Body of pancreas (tissue), 4 donors: ENCODE measurements at regions not wholly inside any gene's neighbourhood (a gene's known extent, or its start where the extent isn't known, plus 50 kb on each side); places are given as distances from the start of the nearest gene placed in this dataset.

Experiments
- POLR2A ChIP-seq, 3 donors: fragments of 450-650 bp; IDR thresholded peaks; one replicate each; pipeline ENCODE4 v1.6.1; 2016; ENCODE audit warnings: antibody characterized with exemption in 3 of 3, mild to moderate bottlenecking in 2 of 3
- TF ChIP-seq, protein P1 (sequence below), 7 experiments: fragments of 450-650 bp in 4 of 7; fragments of 200-600 bp in 3 of 7; sonication (generic) in 3 of 7; IDR thresholded peaks; one replicate each; pipeline ENCODE4 v1.5.1; 2016 to 2019; ENCODE audit warnings: antibody characterized with exemption in 7 of 7

DNA sequence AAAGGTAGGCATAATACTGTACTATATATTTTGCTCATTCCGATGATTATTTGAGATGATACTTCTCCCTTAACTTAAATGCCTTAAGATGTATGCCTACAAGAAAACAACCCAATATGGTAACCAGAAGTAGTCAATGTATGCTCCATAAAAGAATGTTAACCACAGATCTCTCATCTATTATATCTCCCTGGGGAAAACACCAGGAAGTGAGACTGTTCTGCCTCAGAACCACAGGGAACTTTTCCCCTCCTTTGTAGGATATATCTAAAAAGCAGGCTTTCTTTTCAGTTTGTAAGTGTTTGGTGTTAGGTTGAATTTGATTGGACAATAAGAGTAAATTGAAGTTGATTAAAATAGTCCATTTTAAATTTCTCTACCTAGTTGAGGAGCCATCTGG, 1160.5 kb upstream of the NXPH2 start:
- TF ChIP-seq, protein P1, sequence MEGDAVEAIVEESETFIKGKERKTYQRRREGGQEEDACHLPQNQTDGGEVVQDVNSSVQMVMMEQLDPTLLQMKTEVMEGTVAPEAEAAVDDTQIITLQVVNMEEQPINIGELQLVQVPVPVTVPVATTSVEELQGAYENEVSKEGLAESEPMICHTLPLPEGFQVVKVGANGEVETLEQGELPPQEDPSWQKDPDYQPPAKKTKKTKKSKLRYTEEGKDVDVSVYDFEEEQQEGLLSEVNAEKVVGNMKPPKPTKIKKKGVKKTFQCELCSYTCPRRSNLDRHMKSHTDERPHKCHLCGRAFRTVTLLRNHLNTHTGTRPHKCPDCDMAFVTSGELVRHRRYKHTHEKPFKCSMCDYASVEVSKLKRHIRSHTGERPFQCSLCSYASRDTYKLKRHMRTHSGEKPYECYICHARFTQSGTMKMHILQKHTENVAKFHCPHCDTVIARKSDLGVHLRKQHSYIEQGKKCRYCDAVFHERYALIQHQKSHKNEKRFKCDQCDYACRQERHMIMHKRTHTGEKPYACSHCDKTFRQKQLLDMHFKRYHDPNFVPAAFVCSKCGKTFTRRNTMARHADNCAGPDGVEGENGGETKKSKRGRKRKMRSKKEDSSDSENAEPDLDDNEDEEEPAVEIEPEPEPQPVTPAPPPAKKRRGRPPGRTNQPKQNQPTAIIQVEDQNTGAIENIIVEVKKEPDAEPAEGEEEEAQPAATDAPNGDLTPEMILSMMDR (IDR thresholded peaks at IDR 0.05) = no peak
- TF ChIP-seq POLR2A (IDR thresholded peaks at IDR 0.05) = no peak
